WTC11 (cell line): ENCODE measurements at regions not wholly inside any gene's neighbourhood (a gene's known extent, or its start where the extent isn't known, plus 50 kb on each side); places are given as distances from the start of the nearest gene placed in this dataset.

Source experiments
- ATAC-seq: fragments of 200-7000 bp; cut with Tn5 transposase; 2 replicates; pipeline ENCODE4 v1.10.0; 2021; ENCODE audit warnings: mild to moderate bottlenecking, moderate library complexity
- CTCF ChIA-PET: fragments of 300-600 bp; sonication (Branson Sonifier 250); formaldehyde crosslinking; loops from one replicate; lab custom pipeline; 2021; ENCODE audit warnings: antibody characterized with exemption; lab: Charles Lee
- POLR2A ChIA-PET: fragments of 350-600 bp; sonication (Branson Sonifier 250); formaldehyde crosslinking; loops from one replicate; lab custom pipeline; 2021; ENCODE audit warnings: antibody characterized with exemption; lab: Charles Lee
- DNase-seq: peaks from one replicate; pipeline ENCODE4 v3.0.0; 2021; ENCODE audit warnings: low spot score
- H3K27ac Mint-ChIP-seq: 2 replicates; pipeline ENCODE4 v1.8.0; 2021; ENCODE audit warnings: mixed read lengths
- H3K27me3 Mint-ChIP-seq: 2 replicates; pipeline ENCODE4 v1.8.0; 2021; ENCODE audit warnings: low read depth, mild to moderate bottlenecking, moderate library complexity, mixed read lengths
- H3K36me3 Mint-ChIP-seq: 2 replicates; pipeline ENCODE4 v1.8.0; 2021; ENCODE audit warnings: mixed read lengths
- H3K4me1 Mint-ChIP-seq: 2 replicates; pipeline ENCODE4 v1.8.0; 2022; ENCODE audit warnings: mixed read lengths
- H3K4me3 Mint-ChIP-seq: 2 replicates; pipeline ENCODE4 v1.8.0; 2021; ENCODE audit warnings: mild to moderate bottlenecking, moderate library complexity, mixed read lengths
- H3K9me3 Mint-ChIP-seq: 2 replicates; pipeline ENCODE4 v1.8.0; 2021; ENCODE audit warnings: mixed read lengths
- AR ChIP-seq: fragments of 250-450 bp; sonication (Bioruptor Pico); IDR thresholded peaks from 2 replicates; pipeline ENCODE4 v1.9.0; 2021; ENCODE audit warnings: mild to moderate bottlenecking
- ATF2 ChIP-seq: sonication (generic); formaldehyde crosslinking; IDR thresholded peaks from 2 replicates; pipeline ENCODE4 v1.8.1; 2022; ENCODE audit warnings: low read depth, missing genetic modification reagents, borderline replicate concordance
- ATF6 ChIP-seq: sonication (generic); formaldehyde crosslinking; IDR thresholded peaks from 2 replicates; pipeline ENCODE4 v1.8.1; 2023; ENCODE audit warnings: mild to moderate bottlenecking, missing genetic modification reagents
- CREB1 ChIP-seq: sonication (generic); formaldehyde crosslinking; IDR thresholded peaks from 2 replicates; pipeline ENCODE4 v1.8.0; 2023; ENCODE audit warnings: mild to moderate bottlenecking, missing genetic modification reagents
- CREM ChIP-seq: sonication (generic); formaldehyde crosslinking; IDR thresholded peaks from 2 replicates; pipeline ENCODE4 v1.8.1; 2022; ENCODE audit warnings: mild to moderate bottlenecking, missing genetic modification reagents, moderate library complexity
- ELF4 ChIP-seq: sonication (generic); formaldehyde crosslinking; IDR thresholded peaks from 2 replicates; pipeline ENCODE4 v1.8.1; 2022; ENCODE audit warnings: low read depth, mild to moderate bottlenecking, moderate library complexity, missing genetic modification reagents
- ERG ChIP-seq: fragments of 250-450 bp; sonication (Bioruptor Pico); IDR thresholded peaks from 2 replicates; pipeline ENCODE4 v1.8.0; 2021; ENCODE audit warnings: mild to moderate bottlenecking
- FOXJ3 ChIP-seq: sonication (generic); formaldehyde crosslinking; IDR thresholded peaks from 2 replicates; pipeline ENCODE4 v1.9.0; 2021; ENCODE audit warnings: missing genetic modification reagents, mild to moderate bottlenecking, borderline replicate concordance
- GRHL2 ChIP-seq: fragments of 250-450 bp; sonication (Bioruptor Pico); IDR thresholded peaks from 2 replicates; pipeline ENCODE4 v1.8.0; 2022; ENCODE audit warnings: mild to moderate bottlenecking, moderate library complexity; ENCODE audit not compliant: insufficient replicate concordance, severe bottlenecking
- HMGXB4 ChIP-seq: sonication (generic); formaldehyde crosslinking; IDR thresholded peaks from 2 replicates; pipeline ENCODE4 v1.8.1; 2023; ENCODE audit warnings: mild to moderate bottlenecking, moderate library complexity, missing genetic modification reagents
- IRF2 ChIP-seq: sonication (generic); formaldehyde crosslinking; IDR thresholded peaks from 2 replicates; pipeline ENCODE4 v1.8.0; 2022; ENCODE audit warnings: low read depth, missing genetic modification reagents, borderline replicate concordance
- JAZF1 ChIP-seq: fragments of 250-450 bp; sonication (Bioruptor Pico); IDR thresholded peaks from 2 replicates; pipeline ENCODE4 v1.9.0; 2021; ENCODE audit warnings: moderate library complexity, mild to moderate bottlenecking, inconsistent platforms
- JUN ChIP-seq: sonication (generic); formaldehyde crosslinking; IDR thresholded peaks from 2 replicates; pipeline ENCODE4 v1.8.0; 2023; ENCODE audit warnings: mild to moderate bottlenecking, missing genetic modification reagents
- MXD4 ChIP-seq: fragments of 250-450 bp; sonication (Bioruptor Pico); IDR thresholded peaks from 2 replicates; pipeline ENCODE4 v1.8.0; 2021; ENCODE audit warnings: mild to moderate bottlenecking, moderate library complexity, borderline replicate concordance
- MYBL2 ChIP-seq: sonication (generic); formaldehyde crosslinking; IDR thresholded peaks from 2 replicates; pipeline ENCODE4 v1.8.1; 2023; ENCODE audit warnings: mild to moderate bottlenecking, moderate library complexity, missing genetic modification reagents
- NFATC4 ChIP-seq: fragments of 250-450 bp; sonication (Bioruptor Pico); IDR thresholded peaks from 2 replicates; pipeline ENCODE4 v1.9.0; 2021; ENCODE audit warnings: mild to moderate bottlenecking
- NFYB ChIP-seq: sonication (generic); formaldehyde crosslinking; conservative IDR thresholded peaks from 2 replicates; pipeline ENCODE4 v1.8.0; 2022; ENCODE audit warnings: low read depth, missing genetic modification reagents
- OVOL2 ChIP-seq: fragments of 250-450 bp; sonication (Bioruptor Pico); IDR thresholded peaks from 2 replicates; pipeline ENCODE4 v1.9.0; 2021; ENCODE audit warnings: mild to moderate bottlenecking, borderline replicate concordance
- RELA ChIP-seq: sonication (generic); formaldehyde crosslinking; IDR thresholded peaks from 2 replicates; pipeline ENCODE4 v1.8.1; 2022; ENCODE audit warnings: missing genetic modification reagents, mild to moderate bottlenecking, borderline replicate concordance
- RORB ChIP-seq: fragments of 250-450 bp; sonication (Bioruptor Pico); IDR thresholded peaks from 2 replicates; pipeline ENCODE4 v1.9.0; 2021; ENCODE audit warnings: mild to moderate bottlenecking
- TEAD1 ChIP-seq: sonication (generic); formaldehyde crosslinking; IDR thresholded peaks from 2 replicates; pipeline ENCODE4 v1.8.0; 2022; ENCODE audit warnings: mild to moderate bottlenecking, missing genetic modification reagents
- USF1 ChIP-seq: sonication (generic); formaldehyde crosslinking; IDR thresholded peaks from 2 replicates; pipeline ENCODE4 v1.8.0; 2022; ENCODE audit warnings: mild to moderate bottlenecking, missing genetic modification reagents
- ZBTB21 ChIP-seq: sonication (generic); formaldehyde crosslinking; IDR thresholded peaks from 2 replicates; pipeline ENCODE4 v1.8.1; 2023; ENCODE audit warnings: mild to moderate bottlenecking, missing genetic modification reagents, borderline replicate concordance
- ZNF138 ChIP-seq: sonication (generic); formaldehyde crosslinking; conservative IDR thresholded peaks from 2 replicates; pipeline ENCODE4 v1.8.1; 2022; ENCODE audit warnings: mild to moderate bottlenecking, moderate library complexity, missing genetic modification reagents
- ZNF396 ChIP-seq: fragments of 250-450 bp; sonication (Bioruptor Pico); IDR thresholded peaks from 2 replicates; pipeline ENCODE4 v1.8.0; 2021; ENCODE audit warnings: mild to moderate bottlenecking, moderate library complexity, borderline replicate concordance
- ZNF416 ChIP-seq: fragments of 250-450 bp; sonication (Bioruptor Pico); IDR thresholded peaks from 2 replicates; pipeline ENCODE4 v1.9.0; 2021; ENCODE audit warnings: mild to moderate bottlenecking, inconsistent platforms
- ZNF671 ChIP-seq: fragments of 250-450 bp; sonication (Bioruptor Pico); IDR thresholded peaks from 2 replicates; pipeline ENCODE4 v1.8.0; 2021; ENCODE audit warnings: mild to moderate bottlenecking

- TF ChIP-seq GRHL2 (no peak), JUN (CRISPR knock-in tag) (no peak), ZNF416 (CRISPR knock-in tag) (no peak), MXD4 (no peak), CREB1 (no peak), OVOL2 (CRISPR knock-in tag) (no peak), USF1 (CRISPR knock-in tag) (no peak), AR (no peak), ZNF138 (no peak), ELF4 (CRISPR knock-in tag) (no peak), NFATC4 (CRISPR knock-in tag) (no peak)
Measured at GRCh38 chr22:41034706-41035105, 57.7 kb upstream of the EP300 start (continued).

- ChIA-PET CTCF (interaction anchor here (0.7 kb wide), 1 partner anchor 583 kb away, joined by 3 read pairs; no protein-coding TSS in a partner anchor), POLR2A (interaction anchor here (1.0 to 1.7 kb wide), 2 partner anchors 12 to 85 kb away, joined by 5 to 10 read pairs; no protein-coding TSS in a partner anchor)
- ATAC-seq (no peak), DNase-seq (no peak)
- Mint-ChIP-seq H3K9me3 (no peaks in the 10 kb centered on the region), H3K4me3 (no peak overlapping the region), H3K36me3 (no peaks in the 10 kb centered on the region), H3K27ac (no peak overlapping the region; the same call in 1 of the 2 replicates), H3K4me1 (no peaks in the 10 kb centered on the region)
- TF ChIP-seq ZNF671 (no peak), RELA (CRISPR knock-in tag) (no peak), HMGXB4 (no peak), ATF6 (CRISPR knock-in tag) (no peak), ZNF396 (CRISPR knock-in tag) (no peak), IRF2 (CRISPR knock-in tag) (no peak), JAZF1 (no peak), RORB (no peak), ERG (CRISPR knock-in tag) (no peak), TEAD1 (CRISPR knock-in tag) (no peak), CREM (CRISPR knock-in tag) (no peak), NFATC4 (CRISPR knock-in tag) (no peak), NFYB (CRISPR knock-in tag) (no peak), OVOL2 (CRISPR knock-in tag) (no peak), ZBTB21 (no peak), FOXJ3 (CRISPR knock-in tag) (no peak), JUN (CRISPR knock-in tag) (no peak), MYBL2 (CRISPR knock-in tag) (no peak), ATF2 (CRISPR knock-in tag) (no peak)
- TF ChIP-seq, all 79 proteins: peak for 0
- no peaks in the 10 kb centered on the region; the same call in 1 of the 2 replicates for H3K27me3 Mint-ChIP-seq
Measured at GRCh38 chr22:41036924-41037323, 55.5 kb upstream of the EP300 start.
